Right lobe of liver (tissue), 6 donors: ENCODE measurements at regions not wholly inside any gene's neighbourhood (a gene's known extent, or its start where the extent isn't known, plus 50 kb on each side); places are given as distances from the start of the nearest gene placed in this dataset.
A peak's percentile ranks its signal among the peaks of the same experiment; 100 is the strongest.

Experiments used
- ATAC-seq, 4 donors: fragments of 200-7000 bp; cut with Tn5 transposase; one replicate each; pipeline ENCODE4 v1.9.1; 2020; ENCODE audit warnings: mild to moderate bottlenecking in 4 of 4, moderate library complexity in 4 of 4
- DNase-seq, 3 donors: peaks; one replicate each; pipeline ENCODE4 v3.0.0-alpha.2; 2020
- H3K27ac ChIP-seq, 3 donors: fragments of 200-600 bp; one replicate each; pipeline ENCODE4 v1.8.0; 2022
- H3K27me3 ChIP-seq, 2 donors: fragments of 200-600 bp; one replicate each; pipeline ENCODE4 v1.8.0; 2022
- H3K36me3 ChIP-seq, 4 donors: fragments of 200-600 bp; sonication (generic) in 1 of 4; one replicate each; pipeline versions ENCODE4 v1.5.1 to v1.8.0; 2017 to 2022; ENCODE audit warnings: control low read depth in 1 of 4
- H3K4me1 ChIP-seq, 4 donors: fragments of 200-600 bp; sonication (generic) in 1 of 4; one replicate each; pipeline versions ENCODE4 v1.5.1 to v1.8.0; 2017 to 2022; ENCODE audit warnings: control low read depth in 1 of 4
- H3K4me3 ChIP-seq, 3 donors: fragments of 200-600 bp; one replicate each; pipeline ENCODE4 v1.8.0; 2022
- H3K9me3 ChIP-seq, 4 donors: fragments of 200-600 bp; sonication (generic) in 1 of 4; one replicate each; pipeline versions ENCODE4 v1.5.1 to v1.8.0; 2017 to 2022; ENCODE audit warnings: control low read depth in 1 of 4
- POLR2A ChIP-seq: fragments of 450-650 bp; IDR thresholded peaks from one replicate; pipeline ENCODE4 v1.6.1; 2017; ENCODE audit warnings: antibody characterized with exemption, mild to moderate bottlenecking
- WGBS: methylation state at CpG from one replicate; pipeline ENCODE4 v1.1.6; 2018; ENCODE audit warnings: low coverage, low lambda C conversion rate; ENCODE audit not compliant: insufficient coverage; ENCODE audit errors: missing lambda C conversion rate; 5-methylcytosine and 5-hydroxymethylcytosine counted together
- intact Hi-C, 2 donors: fragments of 100-400 bp; cut with DNase I; formaldehyde crosslinking; loops; one replicate each; pipeline versions ENCODE4 v1.11.2 to v1.14.1; 2022
- TF ChIP-seq, protein P1 (sequence below), 4 donors: fragments of 200-600 bp in 3 of 4; fragments of 450-650 bp in 1 of 4; IDR thresholded peaks; one replicate each; pipeline versions ENCODE4 v1.5.1 to v1.8.0; 2016 to 2022; ENCODE audit warnings: antibody characterized with exemption in 4 of 4, mild to moderate bottlenecking in 2 of 4
- donor health status: DM: no; HTN: yes; CAD: no.
- donor health status: DM: no; HTN: no; CAD: no.
- donor health status: DM: no; HTN: no; CAD: no.
- donor health status: DM: no; HTN: yes; CAD: no.
- donor health status: DM: no; HTN: yes; CAD: no.

DNA sequence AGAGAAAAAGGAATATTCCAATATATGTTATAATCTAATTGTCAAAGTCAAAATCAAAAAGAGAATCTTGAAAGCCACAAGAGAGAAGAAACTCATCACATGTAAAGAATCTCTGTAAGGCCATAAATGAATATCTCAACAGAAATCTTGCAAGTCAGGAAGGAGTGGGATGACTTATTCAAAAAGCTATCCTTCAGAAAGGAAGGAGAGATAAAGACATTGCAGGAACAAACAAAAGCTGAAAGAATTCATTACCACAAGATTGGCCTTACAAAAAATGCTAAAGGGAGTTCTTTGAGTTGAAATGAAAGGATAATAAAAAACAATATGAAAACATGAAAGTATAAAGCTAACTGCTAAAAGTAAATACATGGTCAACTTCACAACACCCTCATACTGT lies 286.8 kb downstream of the LRIG3 start:
- intact Hi-C loops, result no loop called here
- H3K27ac ChIP-seq, result no peak overlapping the region
- H3K27me3 ChIP-seq, result no peaks in the 10 kb centered on the region
- no peak for DNase-seq
- no peak overlapping the region for H3K4me3 ChIP-seq
- no peaks in the 10 kb centered on the region for H3K4me1 ChIP-seq
- no peaks in the 10 kb centered on the region for H3K9me3 ChIP-seq
- H3K36me3 ChIP-seq, result no peaks in the 10 kb centered on the region
- ATAC-seq, result no peak
- TF ChIP-seq, protein P1, sequence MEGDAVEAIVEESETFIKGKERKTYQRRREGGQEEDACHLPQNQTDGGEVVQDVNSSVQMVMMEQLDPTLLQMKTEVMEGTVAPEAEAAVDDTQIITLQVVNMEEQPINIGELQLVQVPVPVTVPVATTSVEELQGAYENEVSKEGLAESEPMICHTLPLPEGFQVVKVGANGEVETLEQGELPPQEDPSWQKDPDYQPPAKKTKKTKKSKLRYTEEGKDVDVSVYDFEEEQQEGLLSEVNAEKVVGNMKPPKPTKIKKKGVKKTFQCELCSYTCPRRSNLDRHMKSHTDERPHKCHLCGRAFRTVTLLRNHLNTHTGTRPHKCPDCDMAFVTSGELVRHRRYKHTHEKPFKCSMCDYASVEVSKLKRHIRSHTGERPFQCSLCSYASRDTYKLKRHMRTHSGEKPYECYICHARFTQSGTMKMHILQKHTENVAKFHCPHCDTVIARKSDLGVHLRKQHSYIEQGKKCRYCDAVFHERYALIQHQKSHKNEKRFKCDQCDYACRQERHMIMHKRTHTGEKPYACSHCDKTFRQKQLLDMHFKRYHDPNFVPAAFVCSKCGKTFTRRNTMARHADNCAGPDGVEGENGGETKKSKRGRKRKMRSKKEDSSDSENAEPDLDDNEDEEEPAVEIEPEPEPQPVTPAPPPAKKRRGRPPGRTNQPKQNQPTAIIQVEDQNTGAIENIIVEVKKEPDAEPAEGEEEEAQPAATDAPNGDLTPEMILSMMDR (IDR thresholded peaks at IDR 0.05), result no peak
- TF ChIP-seq POLR2A, result no peak

DNA sequence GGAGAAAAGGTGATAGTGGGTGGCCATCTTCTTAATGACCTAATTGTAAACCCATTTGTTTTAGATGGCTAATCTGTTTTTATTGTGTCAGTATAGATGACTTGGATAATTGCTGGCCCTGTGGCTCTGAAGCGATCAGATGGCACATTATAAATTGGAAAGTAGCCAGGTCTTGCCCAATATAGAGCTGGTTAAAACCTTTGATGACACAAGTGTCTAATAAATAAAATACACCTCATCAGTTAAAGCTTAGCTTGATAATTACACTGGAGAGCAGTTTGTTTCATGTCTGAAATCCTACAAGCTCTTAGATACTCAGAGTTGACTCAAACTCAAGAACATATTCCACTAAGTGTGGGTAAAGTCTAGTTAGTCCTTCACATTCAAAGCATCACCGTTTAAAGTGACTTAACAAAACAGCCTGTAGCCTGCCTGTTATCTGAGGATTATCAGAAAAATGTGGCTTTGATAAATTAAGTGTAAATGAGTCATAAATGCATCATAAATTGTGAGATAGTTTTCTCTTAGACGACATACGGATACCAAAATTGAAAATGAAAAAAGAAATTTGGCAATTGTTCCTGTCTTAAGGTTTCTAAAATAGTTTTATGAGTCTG lies 280.9 kb downstream of the LRIG3 start:
- WGBS, result 55% methylated on average over 4 of the region's 4 CpGs

DNA sequence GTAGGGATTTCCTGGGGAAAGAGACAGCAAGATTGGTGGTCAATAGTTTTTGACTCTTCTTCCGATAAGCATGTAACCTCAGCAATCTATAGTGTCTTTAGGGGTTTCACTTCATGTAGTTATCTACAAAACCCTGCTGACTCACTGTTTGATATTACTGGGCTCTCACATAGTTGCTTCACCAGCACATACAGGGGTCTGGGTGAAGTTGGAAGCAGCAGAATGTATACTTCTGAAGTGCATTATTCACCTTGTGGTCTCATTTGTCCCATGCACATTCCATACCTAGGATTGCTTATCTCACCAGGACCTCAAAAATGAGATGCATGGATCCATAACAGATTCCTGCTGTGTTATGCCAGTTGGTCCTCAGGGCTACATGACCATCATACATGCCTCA lies 280.0 kb downstream of the LRIG3 start:
- Histone ChIP-seq H3K36me3 (no peaks in the 10 kb centered on the region), H3K9me3 (no peaks in the 10 kb centered on the region), H3K27me3 (no peaks in the 10 kb centered on the region), H3K4me1 (no peaks in the 10 kb centered on the region), H3K4me3 (no peak overlapping the region), H3K27ac (no peak overlapping the region)
- 90% methylated on average over 1 of the region's 1 CpG for WGBS
- ATAC-seq, result no peak
- no peak for DNase-seq
- intact Hi-C loops, result no loop called here
- TF ChIP-seq, protein P1 (IDR thresholded peaks at IDR 0.05), result no peak
- TF ChIP-seq POLR2A, result no peak

More for the DNA sequence above, 280.9 kb downstream of the LRIG3 start:
- no peaks in the 10 kb centered on the region for H3K36me3 ChIP-seq
- intact Hi-C loops, result no loop called here
- H3K27ac ChIP-seq, result no peak overlapping the region
- H3K27me3 ChIP-seq, result no peaks in the 10 kb centered on the region
- no peaks in the 10 kb centered on the region for H3K4me1 ChIP-seq
- no peaks in the 10 kb centered on the region for H3K9me3 ChIP-seq
- no peak overlapping the region for H3K4me3 ChIP-seq
- no peak for TF ChIP-seq POLR2A
- TF ChIP-seq, protein P1 (IDR thresholded peaks at IDR 0.05), result no peak
- no peak for DNase-seq
- peak in 2 of 4 donors; percentile 52 to 55 for ATAC-seq

DNA sequence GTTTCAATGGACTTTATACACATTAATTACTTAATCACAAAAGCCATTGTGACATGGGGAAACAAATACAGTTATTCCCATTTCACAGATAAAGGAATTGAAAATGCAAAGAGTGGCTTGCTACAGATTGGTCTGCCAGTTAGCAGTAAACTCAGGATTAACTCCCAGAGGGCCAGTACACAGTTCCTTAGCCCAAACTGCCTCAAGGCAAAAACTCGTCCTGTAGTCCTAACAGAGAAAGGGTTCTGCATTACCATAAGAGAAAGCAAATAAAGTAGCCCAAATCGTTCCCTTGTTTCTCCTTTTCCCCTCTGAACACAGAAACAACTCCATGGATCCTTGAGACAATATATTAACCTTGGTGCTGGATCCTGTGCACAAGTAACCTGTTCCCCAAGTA lies 274.4 kb downstream of the LRIG3 start:
- Histone ChIP-seq H3K4me1 (no peaks in the 10 kb centered on the region), H3K27ac (no peak overlapping the region), H3K36me3 (no peaks in the 10 kb centered on the region), H3K27me3 (no peaks in the 10 kb centered on the region), H3K4me3 (no peak overlapping the region), H3K9me3 (no peaks in the 10 kb centered on the region)
- intact Hi-C loops, result no loop called here
- TF ChIP-seq POLR2A, result no peak
- TF ChIP-seq, protein P1 (IDR thresholded peaks at IDR 0.05), result no peak
- WGBS, result 56% methylated on average over 1 of the region's 2 CpGs
- DNase-seq (no peak), ATAC-seq (no peak)

DNA sequence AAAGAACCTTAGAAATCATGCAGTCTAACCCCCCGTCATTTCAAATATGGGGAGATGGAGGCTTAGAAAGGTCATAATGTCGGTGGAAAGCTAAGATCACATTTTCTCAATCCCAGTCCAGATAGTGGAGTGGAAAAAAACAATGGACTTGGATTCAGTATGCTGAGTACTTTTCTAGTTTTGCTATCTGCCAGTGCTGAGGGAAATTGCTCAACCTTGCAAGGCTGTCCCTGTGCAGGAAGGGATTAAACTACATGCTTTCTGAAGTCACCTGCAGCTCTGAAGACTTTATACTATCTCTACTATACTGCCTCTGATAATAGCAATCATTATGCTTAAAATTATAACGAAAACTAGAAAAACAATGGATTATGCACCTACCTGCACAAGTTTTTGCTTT lies 272.8 kb downstream of the LRIG3 start:
- Histone ChIP-seq H3K4me3 (no peak overlapping the region), H3K9me3 (no peaks in the 10 kb centered on the region), H3K27me3 (no peaks in the 10 kb centered on the region), H3K4me1 (no peaks in the 10 kb centered on the region), H3K36me3 (no peaks in the 10 kb centered on the region), H3K27ac (no peak overlapping the region)
- TF ChIP-seq, protein P1 (IDR thresholded peaks at IDR 0.05), result no peak
- TF ChIP-seq POLR2A, result no peak
- DNase-seq (no peak), ATAC-seq (no peak)
- WGBS, result 68% methylated on average over 3 of the region's 3 CpGs
- intact Hi-C loops, result no loop called here
